Left forelimb (tissue), 1 donor: ENCODE measurements at regions not wholly inside any gene's neighbourhood (a gene's known extent, or its start where the extent isn't known, plus 50 kb on each side); places are given as distances from the start of the nearest gene placed in this dataset.

Experiments
- DNase-seq: peaks from one replicate; pipeline ENCODE4 v3.0.0-alpha.2; 2018; ENCODE audit warnings: low spot score

GRCh38 chr2:56444339-56444738 lies 260.5 kb downstream of the CCDC85A start:
- no peak for DNase-seq

- no peak for DNase-seq
These were observed 264.7 kb downstream of the CCDC85A start for GRCh38 chr2:56448403-56449001.

GRCh38 chr2:56449002-56449431 lies 265.2 kb downstream of the CCDC85A start:
- DNase-seq, result no peak

- no peak for DNase-seq
These were observed 265.7 kb downstream of the CCDC85A start for GRCh38 chr2:56449449-56449860.

- no peak for DNase-seq
These were observed 266.3 kb downstream of the CCDC85A start for GRCh38 chr2:56450047-56450446.

GRCh38 chr2:56450772-56451171 lies 267.0 kb downstream of the CCDC85A start:
- no peak for DNase-seq

GRCh38 chr2:56455642-56456041 lies 271.9 kb downstream of the CCDC85A start:
- no peak for DNase-seq

- no peak for DNase-seq
These were observed 273.0 kb downstream of the CCDC85A start for GRCh38 chr2:56456791-56457190.

- no peak for DNase-seq
These were observed 276.7 kb downstream of the CCDC85A start for GRCh38 chr2:56460508-56460907.

GRCh38 chr2:56464066-56464465 lies 280.3 kb downstream of the CCDC85A start:
- DNase-seq, result no peak

GRCh38 chr2:56464613-56465012 lies 280.8 kb downstream of the CCDC85A start:
- DNase-seq, result no peak

- DNase-seq, result no peak
These were observed 281.7 kb downstream of the CCDC85A start for GRCh38 chr2:56465491-56465890.

GRCh38 chr2:56473524-56473923 lies 289.7 kb downstream of the CCDC85A start:
- no peak for DNase-seq

GRCh38 chr2:56474412-56475158 lies 290.8 kb downstream of the CCDC85A start:
- DNase-seq, result no peak

- no peak for DNase-seq
These were observed 291.4 kb downstream of the CCDC85A start for GRCh38 chr2:56475191-56475590.

GRCh38 chr2:56476509-56477071 lies 292.8 kb downstream of the CCDC85A start:
- no peak for DNase-seq

- DNase-seq, result no peak
These were observed 294.2 kb downstream of the CCDC85A start for GRCh38 chr2:56478027-56478426.

- no peak for DNase-seq
These were observed 299.3 kb downstream of the CCDC85A start for GRCh38 chr2:56483081-56483480.

- DNase-seq, result no peak
These were observed 301.1 kb downstream of the CCDC85A start for GRCh38 chr2:56484906-56485305.

GRCh38 chr2:56500317-56500716 lies 316.5 kb downstream of the CCDC85A start:
- no peak for DNase-seq

- DNase-seq, result no peak
These were observed 318.8 kb downstream of the CCDC85A start for GRCh38 chr2:56502616-56503015.

- no peak for DNase-seq
These were observed 322.1 kb downstream of the CCDC85A start for GRCh38 chr2:56505885-56506284.

- DNase-seq, result no peak
These were observed 324.9 kb downstream of the CCDC85A start for GRCh38 chr2:56508662-56509061.
